ENCODE measurements at regions not wholly inside any gene's neighbourhood (a gene's known extent, or its start where the extent isn't known, plus 50 kb on each side); places are given as distances from the start of the nearest gene placed in this dataset.

DNA sequence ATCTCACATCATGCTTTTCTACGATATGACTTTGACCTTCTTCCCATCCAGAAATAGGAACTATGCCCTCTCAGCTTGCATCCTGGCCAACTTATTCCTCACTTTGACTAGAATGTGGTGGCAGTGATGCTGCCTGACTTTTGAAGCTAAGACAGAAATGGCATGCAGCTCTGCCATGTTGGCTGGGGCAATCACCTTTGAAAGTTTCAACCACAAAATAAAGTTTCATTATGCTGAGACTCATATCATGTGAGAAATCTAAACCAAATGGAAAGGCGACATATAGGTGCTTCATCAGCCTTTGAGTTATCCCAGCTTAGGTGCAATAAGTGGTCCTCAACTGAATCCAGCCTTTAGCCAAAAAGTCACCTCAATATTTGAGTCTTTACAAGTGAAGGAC is 370.0 kb upstream of the CHRM3 start:
- TF ChIP-seq, protein P1, sequence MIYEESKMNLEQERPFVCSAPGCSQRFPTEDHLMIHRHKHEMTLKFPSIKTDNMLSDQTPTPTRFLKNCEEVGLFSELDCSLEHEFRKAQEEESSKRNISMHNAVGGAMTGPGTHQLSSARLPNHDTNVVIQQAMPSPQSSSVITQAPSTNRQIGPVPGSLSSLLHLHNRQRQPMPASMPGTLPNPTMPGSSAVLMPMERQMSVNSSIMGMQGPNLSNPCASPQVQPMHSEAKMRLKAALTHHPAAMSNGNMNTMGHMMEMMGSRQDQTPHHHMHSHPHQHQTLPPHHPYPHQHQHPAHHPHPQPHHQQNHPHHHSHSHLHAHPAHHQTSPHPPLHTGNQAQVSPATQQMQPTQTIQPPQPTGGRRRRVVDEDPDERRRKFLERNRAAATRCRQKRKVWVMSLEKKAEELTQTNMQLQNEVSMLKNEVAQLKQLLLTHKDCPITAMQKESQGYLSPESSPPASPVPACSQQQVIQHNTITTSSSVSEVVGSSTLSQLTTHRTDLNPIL (CRISPR knock-in tag; IDR thresholded peaks at IDR 0.05; ENCODE audit: low read depth), result no peak
- TF ChIP-seq, protein P2, sequence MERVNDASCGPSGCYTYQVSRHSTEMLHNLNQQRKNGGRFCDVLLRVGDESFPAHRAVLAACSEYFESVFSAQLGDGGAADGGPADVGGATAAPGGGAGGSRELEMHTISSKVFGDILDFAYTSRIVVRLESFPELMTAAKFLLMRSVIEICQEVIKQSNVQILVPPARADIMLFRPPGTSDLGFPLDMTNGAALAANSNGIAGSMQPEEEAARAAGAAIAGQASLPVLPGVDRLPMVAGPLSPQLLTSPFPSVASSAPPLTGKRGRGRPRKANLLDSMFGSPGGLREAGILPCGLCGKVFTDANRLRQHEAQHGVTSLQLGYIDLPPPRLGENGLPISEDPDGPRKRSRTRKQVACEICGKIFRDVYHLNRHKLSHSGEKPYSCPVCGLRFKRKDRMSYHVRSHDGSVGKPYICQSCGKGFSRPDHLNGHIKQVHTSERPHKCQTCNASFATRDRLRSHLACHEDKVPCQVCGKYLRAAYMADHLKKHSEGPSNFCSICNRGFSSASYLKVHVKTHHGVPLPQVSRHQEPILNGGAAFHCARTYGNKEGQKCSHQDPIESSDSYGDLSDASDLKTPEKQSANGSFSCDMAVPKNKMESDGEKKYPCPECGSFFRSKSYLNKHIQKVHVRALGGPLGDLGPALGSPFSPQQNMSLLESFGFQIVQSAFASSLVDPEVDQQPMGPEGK (CRISPR knock-in tag; IDR thresholded peaks at IDR 0.05; ENCODE audit: borderline replicate concordance), result no peak
- TF ChIP-seq BACH2 (CRISPR knock-in tag; IDR thresholded peaks at IDR 0.05; ENCODE audit: borderline replicate concordance) (no peak), RARB (CRISPR knock-in tag; IDR thresholded peaks at IDR 0.05) (no peak), ZNF8 (CRISPR knock-in tag; IDR thresholded peaks at IDR 0.05) (no peak), TOX (CRISPR knock-in tag; IDR thresholded peaks at IDR 0.05; ENCODE audit: borderline replicate concordance) (no peak), SNAI2 (CRISPR knock-in tag; IDR thresholded peaks at IDR 0.05) (no peak), ZNF70 (CRISPR knock-in tag; IDR thresholded peaks at IDR 0.05) (no peak), PPARA (CRISPR knock-in tag; IDR thresholded peaks at IDR 0.05; ENCODE audit: borderline replicate concordance) (no peak), ZFP3 (CRISPR knock-in tag; IDR thresholded peaks at IDR 0.05) (no peak)
- TF ChIP-seq, protein P3, sequence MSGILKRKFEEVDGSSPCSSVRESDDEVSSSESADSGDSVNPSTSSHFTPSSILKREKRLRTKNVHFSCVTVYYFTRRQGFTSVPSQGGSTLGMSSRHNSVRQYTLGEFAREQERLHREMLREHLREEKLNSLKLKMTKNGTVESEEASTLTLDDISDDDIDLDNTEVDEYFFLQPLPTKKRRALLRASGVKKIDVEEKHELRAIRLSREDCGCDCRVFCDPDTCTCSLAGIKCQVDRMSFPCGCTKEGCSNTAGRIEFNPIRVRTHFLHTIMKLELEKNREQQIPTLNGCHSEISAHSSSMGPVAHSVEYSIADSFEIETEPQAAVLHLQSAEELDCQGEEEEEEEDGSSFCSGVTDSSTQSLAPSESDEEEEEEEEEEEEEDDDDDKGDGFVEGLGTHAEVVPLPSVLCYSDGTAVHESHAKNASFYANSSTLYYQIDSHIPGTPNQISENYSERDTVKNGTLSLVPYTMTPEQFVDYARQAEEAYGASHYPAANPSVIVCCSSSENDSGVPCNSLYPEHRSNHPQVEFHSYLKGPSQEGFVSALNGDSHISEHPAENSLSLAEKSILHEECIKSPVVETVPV (CRISPR knock-in tag; IDR thresholded peaks at IDR 0.05), result no peak

Data from SK-N-SH treated with all-trans-retinoic acid at 6 μM for 48 hours (cell line).